ENCODE measurements at regions not wholly inside any gene's neighbourhood (a gene's known extent, or its start where the extent isn't known, plus 50 kb on each side); places are given as distances from the start of the nearest gene placed in this dataset.

GRCh38 chr4:19776021-19776459 lies 475.7 kb upstream of the SLIT2 start:
- DNase-seq: no peak

GRCh38 chr4:19774690-19775256 lies 476.9 kb upstream of the SLIT2 start:
- no peak for DNase-seq

GRCh38 chr4:19772581-19772980 lies 479.1 kb upstream of the SLIT2 start:
- DNase-seq: no peak

- DNase-seq: no peak
Measured at GRCh38 chr4:19756661-19757060, 495.0 kb upstream of the SLIT2 start.

- DNase-seq: no peak
Measured at GRCh38 chr4:19752599-19752998, 499.1 kb upstream of the SLIT2 start.

GRCh38 chr4:19748519-19749479 lies 502.9 kb upstream of the SLIT2 start:
- no peak for DNase-seq

GRCh38 chr4:19746377-19746776 lies 505.3 kb upstream of the SLIT2 start:
- no peak for DNase-seq

- DNase-seq: no peak
Measured at GRCh38 chr4:19743115-19743638, 508.5 kb upstream of the SLIT2 start.

- no peak for DNase-seq
Measured at GRCh38 chr4:19739101-19739651, 512.5 kb upstream of the SLIT2 start.

GRCh38 chr4:19736968-19737756 lies 514.5 kb upstream of the SLIT2 start:
- no peak for DNase-seq

- no peak for DNase-seq
Measured at GRCh38 chr4:19735012-19735411, 516.7 kb upstream of the SLIT2 start.

- DNase-seq: no peak
Measured at GRCh38 chr4:19729886-19730651, 521.6 kb upstream of the SLIT2 start.

- DNase-seq: no peak
Measured at GRCh38 chr4:19728773-19729172, 522.9 kb upstream of the SLIT2 start.

GRCh38 chr4:19727141-19727540 lies 524.6 kb upstream of the SLIT2 start:
- no peak for DNase-seq

- no peak for DNase-seq
Measured at GRCh38 chr4:19725130-19725529, 526.6 kb upstream of the SLIT2 start.

GRCh38 chr4:19722404-19722803 lies 529.3 kb upstream of the SLIT2 start:
- DNase-seq: no peak

GRCh38 chr4:19721587-19721986 lies 530.1 kb upstream of the SLIT2 start:
- no peak for DNase-seq

- no peak for DNase-seq
Measured at GRCh38 chr4:19720610-19721009, 531.1 kb upstream of the SLIT2 start.

GRCh38 chr4:19720190-19720589 lies 531.5 kb upstream of the SLIT2 start:
- no peak for DNase-seq

- no peak for DNase-seq
Measured at GRCh38 chr4:19711871-19712270, 539.8 kb upstream of the SLIT2 start.

- DNase-seq: no peak
Measured at GRCh38 chr4:19707876-19708275, 543.8 kb upstream of the SLIT2 start.

GRCh38 chr4:19703391-19703790 lies 548.3 kb upstream of the SLIT2 start:
- DNase-seq: no peak

All from effector CD4-positive, alpha-beta T cell (primary cell).